ENCODE measurements at regions not wholly inside any gene's neighbourhood (a gene's known extent, or its start where the extent isn't known, plus 50 kb on each side); places are given as distances from the start of the nearest gene placed in this dataset.

- no peak overlapping the region for H3K27ac ChIP-seq
- ChIA-PET POLR2A (ENCODE audit: low non-redundant PET) (no interaction called here), CTCF (no interaction called here)
- TF ChIP-seq CTCF (conservative IDR thresholded peaks at IDR 0.05; ENCODE audit: low read depth): no peak
- no peak for DNase-seq (ENCODE audit: low spot score)
These were observed 205.5 kb upstream of the TARS1 start for GRCh38 chr5:33235304-33235703.

- ChIA-PET CTCF (no interaction called here), POLR2A (ENCODE audit: low non-redundant PET) (no interaction called here)
- no peak for TF ChIP-seq CTCF (conservative IDR thresholded peaks at IDR 0.05; ENCODE audit: low read depth)
- H3K27ac ChIP-seq: no peak overlapping the region
- no peak for DNase-seq (ENCODE audit: low spot score)
These were observed 204.9 kb upstream of the TARS1 start for GRCh38 chr5:33235824-33236223.

- ChIA-PET CTCF (no interaction called here), POLR2A (ENCODE audit: low non-redundant PET) (no interaction called here)
- no peak for DNase-seq (ENCODE audit: low spot score)
- TF ChIP-seq CTCF (conservative IDR thresholded peaks at IDR 0.05; ENCODE audit: low read depth): no peak
- H3K27ac ChIP-seq: no peak overlapping the region
These were observed 203.3 kb upstream of the TARS1 start for GRCh38 chr5:33237471-33237870.

DNA sequence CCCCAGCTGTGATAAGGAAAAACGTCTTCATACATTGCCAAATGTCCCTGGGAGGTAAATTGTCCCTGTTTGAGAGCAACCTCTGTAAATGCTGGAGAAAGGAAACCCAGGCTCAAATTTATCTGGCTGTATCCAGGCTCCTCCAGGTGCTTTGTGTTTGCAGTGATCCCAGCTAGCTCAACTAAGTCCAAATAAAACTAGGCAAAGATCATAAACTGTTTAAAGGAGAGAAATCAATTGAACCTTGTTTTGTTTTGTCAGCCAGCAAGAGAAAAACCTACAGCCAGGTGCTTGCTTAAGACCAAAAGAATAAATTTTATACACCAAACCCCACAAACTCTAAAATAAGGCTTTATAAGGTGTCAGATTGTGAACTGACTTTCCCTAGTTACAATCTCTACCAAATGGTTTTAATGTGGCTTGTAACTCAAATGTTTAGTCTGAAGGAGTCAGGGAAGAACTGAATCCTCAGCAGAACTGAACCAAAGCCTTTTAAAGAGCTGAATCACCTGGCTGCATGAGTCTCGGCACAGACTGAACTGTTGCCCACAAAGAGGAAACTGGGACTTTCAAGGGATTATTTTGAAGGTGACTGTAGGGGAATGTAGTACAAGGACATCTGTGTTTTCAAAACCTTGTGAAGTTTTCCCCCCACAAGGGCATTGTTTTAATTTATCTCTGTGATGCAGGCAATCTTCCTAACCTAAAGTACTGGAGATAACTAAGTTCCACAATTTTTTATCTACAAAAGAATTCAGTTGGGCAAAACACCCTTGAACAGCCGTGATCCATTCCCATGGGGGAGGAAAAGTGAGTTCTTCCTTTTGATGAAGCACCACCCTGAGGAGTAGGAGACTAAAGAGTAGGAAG is 201.7 kb upstream of the TARS1 start:
- DNase-seq (ENCODE audit: low spot score): no peak
- POLR2A ChIA-PET (ENCODE audit: low non-redundant PET): no interaction called here
- TF ChIP-seq CTCF (conservative IDR thresholded peaks at IDR 0.05; ENCODE audit: low read depth): no peak
- no peak overlapping the region for H3K27ac ChIP-seq
- CTCF ChIA-PET: interaction anchor here (0.6 kb wide), 1 partner anchor 216 kb away, joined by 5 read pairs; no protein-coding TSS in a partner anchor

DNA sequence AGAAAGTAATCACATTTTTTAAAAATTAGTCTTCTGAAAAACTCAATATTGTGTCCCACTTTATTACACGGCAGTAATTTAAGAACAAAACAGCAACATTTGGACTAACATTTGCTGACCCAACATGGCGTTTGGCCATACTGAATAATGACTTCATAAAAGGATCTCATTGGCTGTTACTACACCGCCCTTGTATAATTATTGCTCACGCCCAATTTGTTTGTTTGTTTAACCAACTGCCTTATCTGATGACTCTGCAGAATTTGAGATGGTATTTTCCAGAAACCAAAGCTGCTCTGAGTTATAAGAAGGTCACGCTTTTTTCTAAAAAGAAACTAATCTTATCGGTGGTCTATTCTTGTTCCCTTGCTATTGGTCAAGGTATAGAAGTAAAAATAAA is 200.2 kb upstream of the TARS1 start:
- CTCF ChIA-PET: no interaction called here
- TF ChIP-seq CTCF (conservative IDR thresholded peaks at IDR 0.05; ENCODE audit: low read depth): no peak
- DNase-seq (ENCODE audit: low spot score): no peak
- POLR2A ChIA-PET (ENCODE audit: low non-redundant PET): no interaction called here
- H3K27ac ChIP-seq: no peak overlapping the region

DNA sequence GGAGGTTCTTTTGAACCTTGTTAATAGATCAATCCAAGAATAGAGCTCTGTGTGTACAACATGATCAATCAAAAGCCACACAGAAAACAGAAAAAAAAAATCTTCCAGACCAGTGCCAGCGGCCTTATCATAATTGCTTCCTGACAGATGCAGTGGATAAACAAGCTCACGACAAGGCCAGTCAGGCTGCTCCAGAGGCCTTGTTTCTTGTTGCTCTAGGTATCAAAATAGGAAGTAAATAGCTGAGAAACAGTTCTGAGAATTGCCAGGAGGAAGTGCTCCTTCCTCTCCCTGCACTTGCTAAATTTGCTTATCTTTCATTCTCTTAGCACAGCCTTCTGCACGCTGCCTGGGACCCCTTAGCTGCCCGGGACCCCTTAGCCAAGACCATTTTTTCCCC is 199.0 kb upstream of the TARS1 start:
- H3K27ac ChIP-seq: no peak overlapping the region
- ChIA-PET POLR2A (ENCODE audit: low non-redundant PET) (no interaction called here), CTCF (no interaction called here)
- no peak for DNase-seq (ENCODE audit: low spot score)
- no peak for TF ChIP-seq CTCF (conservative IDR thresholded peaks at IDR 0.05; ENCODE audit: low read depth)

Data from RWPE1 (cell line).